Cerebellar cortex (tissue), 1 donor: ENCODE measurements at regions not wholly inside any gene's neighbourhood (a gene's known extent, or its start where the extent isn't known, plus 50 kb on each side); places are given as distances from the start of the nearest gene placed in this dataset.
"Not testable (repeated sequence)": the region's sequence is repeated elsewhere in the genome, so short reads cannot be mapped to it uniquely, and the experiment has no call there.

Experiments
- DNase-seq: peaks from one replicate; pipeline ENCODE4 v3.0.0-alpha.2; 2015; ENCODE audit warnings: low spot score

DNA sequence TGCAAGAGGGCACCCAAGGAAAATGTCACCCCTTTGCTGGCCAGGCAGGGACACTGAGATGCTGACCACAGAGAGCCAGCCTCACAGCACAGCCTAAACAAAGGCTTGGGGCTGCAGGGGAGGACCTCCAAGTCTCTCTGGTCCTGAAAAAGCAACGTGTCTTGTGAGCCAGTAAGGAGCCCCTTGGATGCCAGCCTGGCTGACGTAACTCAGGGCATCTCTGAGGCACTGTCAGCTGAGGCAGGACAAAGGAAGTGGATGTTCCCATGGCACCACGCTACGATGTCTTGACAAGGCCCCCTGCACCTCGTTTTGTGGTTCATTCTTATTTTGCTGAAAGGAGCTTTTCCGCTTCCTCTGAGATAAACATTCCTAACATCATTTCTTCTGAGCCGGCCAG, 160.7 kb downstream of the OR4M2 start:
- no peak for DNase-seq

DNA sequence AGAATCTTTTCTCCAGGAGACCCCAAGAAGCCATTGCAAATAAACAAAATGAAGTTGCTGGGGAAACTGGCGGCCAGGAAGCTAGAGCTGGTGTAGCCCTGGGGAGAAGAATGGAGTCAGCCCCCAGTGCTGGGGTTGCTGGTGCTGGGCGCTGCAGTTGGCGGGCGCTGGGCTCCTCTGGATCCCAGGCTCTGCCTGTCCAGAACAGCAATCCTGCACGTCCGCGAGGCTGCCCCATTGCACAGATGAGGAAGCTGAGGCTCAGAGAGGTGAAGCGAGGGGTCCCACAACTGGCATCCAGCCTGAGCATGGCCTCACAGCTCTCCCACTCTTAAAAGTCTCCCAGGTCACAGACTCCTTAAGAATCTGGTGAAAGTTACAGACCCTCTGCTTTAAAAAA, 161.1 kb downstream of the OR4M2 start:
- DNase-seq, result no peak

- DNase-seq, result not testable (repeated sequence)
Observed at GRCh38 chr15:22242311-22242710, 162.0 kb downstream of the OR4M2 start.

GRCh38 chr15:22243440-22244130, 163.3 kb downstream of the OR4M2 start:
- no peak for DNase-seq

DNA sequence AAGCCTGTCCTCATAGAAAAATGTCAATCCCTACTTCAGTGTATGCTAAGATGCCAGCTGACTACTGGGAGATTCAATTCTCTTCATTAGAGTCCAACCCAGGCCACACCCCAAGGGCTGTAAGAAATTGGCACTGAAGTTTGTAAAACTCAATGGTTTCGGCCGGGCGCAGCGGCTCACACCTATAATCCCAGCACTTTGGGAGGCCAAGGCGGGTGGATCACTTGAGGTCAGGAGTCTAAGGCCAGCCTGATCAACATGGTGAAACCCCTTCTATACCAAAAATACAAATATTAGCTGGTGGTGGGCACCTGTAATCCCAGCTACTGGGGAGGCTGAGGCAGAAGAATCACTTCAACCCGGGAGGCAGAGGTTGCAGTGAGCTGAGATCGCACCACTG, 169.2 kb downstream of the OR4M2 start:
- DNase-seq, result not testable (repeated sequence)

- DNase-seq, result not testable (repeated sequence)
Observed at GRCh38 chr15:22250501-22251290, 170.4 kb downstream of the OR4M2 start.

DNA sequence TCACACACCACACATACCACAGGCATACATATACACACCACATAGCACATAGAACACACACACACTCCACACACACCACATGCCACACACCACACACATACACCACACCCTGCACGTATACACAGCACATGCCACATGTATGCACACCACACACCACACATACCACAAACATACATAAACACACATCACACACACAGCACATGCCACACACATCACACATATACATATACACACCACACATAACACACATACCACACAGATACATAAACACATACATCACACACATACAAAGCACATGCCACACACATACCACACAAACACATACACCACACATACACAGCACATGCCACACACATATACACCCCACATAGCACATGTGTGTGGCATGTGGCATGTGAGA, 171.1 kb downstream of the OR4M2 start:
- DNase-seq, result no peak

DNA sequence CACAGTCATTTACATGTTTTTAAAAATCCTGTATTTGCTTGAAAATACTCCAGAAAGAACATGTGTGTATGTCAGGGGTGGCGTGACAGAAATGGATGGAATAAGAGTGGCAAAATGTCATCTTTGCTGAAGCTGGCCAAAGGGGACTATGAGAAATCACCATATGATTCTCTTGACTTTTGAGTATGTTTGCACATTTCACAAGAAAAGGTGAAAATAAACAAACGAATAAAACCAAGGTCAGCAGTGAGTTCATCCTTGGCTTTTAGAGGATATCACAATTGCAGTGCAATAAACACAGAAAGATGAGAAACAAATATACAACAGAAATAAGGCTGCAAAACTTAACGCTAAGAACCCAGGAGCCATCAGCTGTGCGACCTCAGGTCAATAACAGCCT, 171.7 kb downstream of the OR4M2 start:
- not testable (repeated sequence) for DNase-seq

DNA sequence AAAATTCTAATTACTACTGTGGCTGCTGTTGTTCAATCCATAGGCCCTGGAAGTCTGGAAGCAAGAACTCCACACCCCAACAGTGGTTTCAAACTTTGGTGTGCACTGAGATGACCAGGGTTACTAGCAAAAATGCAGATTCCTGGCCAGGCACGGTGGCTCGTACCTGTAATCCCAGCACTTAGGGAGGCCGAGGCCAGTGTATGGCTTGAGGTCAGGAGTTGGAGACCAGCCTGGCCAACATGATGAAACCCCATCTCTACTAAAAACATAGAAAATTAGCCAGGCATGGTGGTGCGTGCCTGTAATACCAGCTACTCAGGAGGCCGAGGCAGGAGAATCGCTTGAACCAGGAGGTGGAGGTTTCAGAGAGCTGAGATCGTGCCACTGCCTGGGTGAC, 172.2 kb downstream of the OR4M2 start:
- not testable (repeated sequence) for DNase-seq

DNA sequence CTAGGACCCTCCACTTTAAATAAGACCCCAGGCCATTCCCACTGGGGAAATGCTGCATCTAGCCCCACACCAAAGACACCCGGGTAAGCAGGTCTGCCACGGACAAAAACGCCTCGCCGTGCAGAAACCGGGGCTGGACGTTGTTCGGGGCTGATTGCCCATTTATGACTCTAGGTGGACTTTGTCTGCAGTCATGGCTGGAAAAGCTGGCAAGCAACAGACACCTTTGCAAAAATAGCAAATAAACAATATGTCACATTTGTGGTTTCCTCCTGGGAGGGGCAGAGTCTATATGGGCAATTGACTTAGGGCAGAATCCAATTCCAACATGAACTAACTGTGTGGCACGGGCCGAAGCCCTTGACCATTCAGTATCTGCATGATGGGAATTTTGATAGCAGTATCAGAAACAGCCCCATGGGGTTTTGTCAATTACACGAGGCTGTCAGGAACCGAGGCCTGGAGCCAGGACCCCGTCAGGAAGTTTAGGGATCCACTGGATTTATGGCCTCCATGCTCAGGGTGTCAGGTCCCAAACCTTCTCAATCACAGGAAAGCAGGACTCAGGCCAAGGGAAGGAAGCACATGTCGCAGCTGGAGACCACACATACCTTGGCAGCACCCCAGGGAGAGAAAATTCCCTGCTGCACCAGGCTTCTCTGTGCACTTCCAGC, 172.8 kb downstream of the OR4M2 start:
- DNase-seq, result not testable (repeated sequence)

DNA sequence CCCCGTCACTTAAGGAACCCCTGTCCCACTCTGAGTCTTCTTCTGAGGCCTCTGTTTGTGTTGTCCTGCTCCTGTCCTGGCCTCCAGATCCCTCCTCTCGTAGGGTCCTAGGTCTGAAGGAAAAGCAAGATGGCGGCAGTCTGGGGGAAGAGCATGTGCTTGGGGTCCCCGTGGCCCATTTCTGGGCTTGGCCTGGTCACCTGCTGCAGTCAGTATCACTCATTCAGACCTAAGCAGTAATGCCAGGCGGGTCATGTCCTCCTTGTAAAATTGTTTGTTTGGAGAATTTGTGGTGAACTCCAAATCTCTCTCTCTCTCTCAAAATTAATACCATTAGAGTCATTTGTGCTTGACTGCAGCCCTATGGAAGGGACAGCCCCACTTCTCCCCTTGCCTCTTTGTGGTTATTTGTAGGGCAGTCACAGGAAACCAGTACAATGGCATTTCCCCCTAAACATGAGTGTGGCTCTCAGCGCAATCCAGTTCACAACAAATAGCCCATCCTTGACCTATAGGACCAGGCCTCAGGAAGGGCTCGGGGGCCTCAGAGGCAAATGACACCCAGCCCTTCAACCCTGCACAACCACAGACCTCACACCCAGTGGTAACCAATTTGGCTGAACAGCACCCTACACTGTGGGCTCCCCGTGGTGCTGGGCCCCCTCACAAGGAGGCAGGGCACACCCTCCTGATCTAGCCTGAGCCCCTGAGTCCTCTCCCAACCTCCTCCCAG, 173.5 kb downstream of the OR4M2 start:
- no peak for DNase-seq

DNA sequence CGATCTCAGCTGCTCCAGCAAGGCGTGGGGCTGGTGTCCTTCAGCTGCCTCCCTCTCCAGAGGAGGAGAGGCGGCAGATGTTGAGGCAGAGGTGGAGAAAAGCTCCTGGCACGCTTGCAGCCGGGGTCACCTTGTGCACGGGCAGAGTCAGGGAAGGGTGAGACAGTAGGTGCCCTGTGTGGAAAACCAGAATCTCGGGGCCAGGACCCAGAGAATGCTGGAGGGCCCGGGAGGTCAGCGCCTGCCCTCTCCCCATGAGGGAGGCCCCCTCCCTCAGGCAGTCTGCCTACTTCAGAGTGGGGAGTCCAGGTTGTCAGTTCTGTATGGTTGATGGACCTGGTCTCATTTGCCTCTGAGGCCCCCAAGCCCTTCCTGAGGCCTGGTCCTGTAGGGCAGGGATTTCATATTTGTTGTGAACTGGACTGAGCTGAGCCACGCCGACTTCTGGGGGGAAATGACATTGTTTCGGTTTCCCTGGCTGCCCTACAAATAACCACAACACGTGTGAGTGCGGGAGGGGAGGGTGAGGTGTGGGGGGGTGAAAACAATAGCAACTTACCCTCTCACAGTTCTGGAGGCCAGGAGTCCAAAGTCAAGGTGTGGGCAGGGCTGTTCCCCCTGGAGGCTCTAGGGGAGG, 174.2 kb downstream of the OR4M2 start:
- DNase-seq, result not testable (repeated sequence)

DNA sequence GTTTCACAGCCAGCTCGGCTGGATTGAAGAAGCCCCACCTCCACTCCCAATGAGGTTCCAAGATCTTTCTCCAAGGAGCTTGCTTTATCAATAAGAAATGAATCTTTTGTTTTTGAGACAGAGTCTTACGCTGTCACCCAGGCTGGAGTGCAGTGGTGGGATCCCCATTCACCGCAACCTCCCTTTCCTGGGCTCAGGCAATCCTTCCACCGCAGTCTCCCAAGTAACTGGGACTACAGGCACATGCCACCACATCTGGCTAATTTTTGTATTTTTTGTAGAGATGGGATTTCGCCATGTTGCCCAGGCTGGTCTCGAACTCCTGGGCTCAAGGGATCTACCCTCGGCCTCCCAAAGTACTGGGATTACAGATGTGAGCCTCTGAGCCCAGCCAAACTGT, 175.3 kb downstream of the OR4M2 start:
- DNase-seq, result not testable (repeated sequence)

- not testable (repeated sequence) for DNase-seq
Observed at GRCh38 chr15:22256389-22257046, 176.2 kb downstream of the OR4M2 start.

GRCh38 chr15:22257047-22258008, 177.0 kb downstream of the OR4M2 start:
- DNase-seq, result no peak

- no peak for DNase-seq
Observed at GRCh38 chr15:22258009-22258397, 177.7 kb downstream of the OR4M2 start.

DNA sequence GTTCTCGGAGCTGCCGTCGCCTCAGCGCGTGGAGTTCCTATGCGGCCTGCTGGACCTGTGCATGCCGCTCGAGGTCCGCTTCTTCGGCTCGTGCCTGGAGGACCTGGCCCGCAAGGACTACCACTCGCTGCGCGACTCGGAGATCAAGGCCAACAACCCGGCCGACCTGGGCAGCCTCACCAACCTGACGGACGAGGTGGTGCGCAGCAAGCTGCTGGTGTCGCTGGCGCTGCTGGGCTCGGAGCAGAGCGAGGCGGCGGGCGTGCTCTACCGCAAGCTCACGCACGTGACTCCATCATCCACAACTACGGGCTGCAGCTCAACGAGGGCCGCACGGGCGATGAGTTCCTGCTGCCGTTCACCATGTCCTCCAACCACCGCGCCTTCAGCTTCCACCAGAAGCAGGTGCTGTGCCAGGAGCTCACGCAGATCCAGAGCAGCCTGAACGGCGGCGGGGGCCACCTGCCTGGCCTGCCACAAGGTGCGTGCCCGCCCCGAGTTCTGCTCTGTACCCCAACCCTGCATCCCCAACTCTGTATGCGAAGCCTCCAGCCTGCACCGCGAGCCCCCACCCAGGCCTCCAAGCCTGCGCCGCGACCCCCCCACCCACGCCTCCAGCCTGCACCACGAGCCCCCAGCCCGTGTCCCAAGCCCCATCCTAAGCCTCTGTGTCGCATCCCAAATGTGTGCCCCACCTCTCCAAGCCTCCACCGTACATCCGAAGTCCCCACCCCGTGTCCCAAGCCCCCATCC, 178.2 kb downstream of the OR4M2 start:
- DNase-seq, result no peak

DNA sequence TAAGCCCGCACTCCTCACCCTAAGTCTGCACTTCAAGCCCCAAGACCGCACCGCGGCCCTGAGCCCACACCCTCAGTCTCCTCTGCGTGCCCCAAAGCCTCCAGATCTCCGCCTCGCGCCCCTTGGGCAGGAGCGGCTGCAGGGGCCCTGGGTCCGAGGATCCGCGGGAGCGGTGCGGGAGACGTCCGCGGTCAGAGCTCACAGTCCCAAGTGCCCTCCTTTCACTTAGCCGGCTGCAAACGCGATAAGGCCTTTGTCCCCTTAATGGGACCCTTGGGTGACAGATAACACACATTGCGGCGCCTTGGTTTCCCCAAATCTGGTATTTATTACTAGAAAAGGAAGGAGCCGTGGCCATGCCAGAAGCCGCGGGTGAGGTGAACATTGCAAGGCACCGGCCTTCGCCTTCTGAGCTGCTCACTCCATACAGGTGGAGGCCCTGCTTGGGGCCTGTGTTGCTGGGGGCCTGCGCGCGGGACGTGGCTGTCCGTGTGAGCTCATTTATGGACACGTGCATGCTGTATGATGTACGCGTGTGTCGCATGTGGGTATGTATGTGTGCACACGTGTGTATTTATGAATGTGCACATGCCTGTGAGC, 178.9 kb downstream of the OR4M2 start:
- DNase-seq, result not testable (repeated sequence)

- DNase-seq, result no peak
Observed at GRCh38 chr15:22259881-22260421, 179.6 kb downstream of the OR4M2 start.
